Small intestine (tissue), 7 donors: ENCODE measurements at regions not wholly inside any gene's neighbourhood (a gene's known extent, or its start where the extent isn't known, plus 50 kb on each side); places are given as distances from the start of the nearest gene placed in this dataset.
A peak's percentile ranks its signal among the peaks of the same experiment; 100 is the strongest.
"Not testable (repeated sequence)": the region's sequence is repeated elsewhere in the genome, so short reads cannot be mapped to it uniquely, and the experiment has no call there.

ENCODE experiments used
- DNase-seq, 2 donors: peaks; one replicate each; pipeline versions ENCODE4 v3.0.0 to v3.0.0-alpha.2; 2013
- FAIRE-seq: peaks from 2 replicates; lab custom pipeline; 2012; peaks lifted over from hg19 to GRCh38; lab: Jason Lieb, UNC
- H3K27ac ChIP-seq, 3 donors: one replicate each; pipeline ENCODE4 v1.5.1; 2013; ENCODE audit warnings: low read length in 2 of 3, mild to moderate bottlenecking in 2 of 3, control low read depth in 1 of 3, inconsistent platforms in 1 of 3, low read depth in 1 of 3, moderate library complexity in 1 of 3
- H3K27me3 ChIP-seq, 3 donors: one replicate each; pipeline ENCODE4 v1.6.1; 2013; ENCODE audit warnings: low read length in 3 of 3, inconsistent platforms in 1 of 3; ENCODE audit not compliant: control insufficient read depth in 3 of 3, insufficient read depth in 3 of 3
- H3K36me3 ChIP-seq, 3 donors: one replicate each; pipeline ENCODE4 v1.6.1; 2013; ENCODE audit warnings: low read length in 3 of 3, inconsistent platforms in 1 of 3, low read depth in 1 of 3, mild to moderate bottlenecking in 1 of 3, moderate library complexity in 1 of 3; ENCODE audit not compliant: control insufficient read depth in 3 of 3, insufficient read depth in 2 of 3
- H3K4me1 ChIP-seq, 3 donors: one replicate each; pipeline ENCODE4 v1.6.1; 2013; ENCODE audit warnings: low read length in 2 of 3, inconsistent platforms in 1 of 3, low read depth in 1 of 3, mild to moderate bottlenecking in 1 of 3, moderate library complexity in 1 of 3; ENCODE audit not compliant: control insufficient read depth in 3 of 3, insufficient read depth in 2 of 3
- H3K4me3 ChIP-seq, 3 donors: one replicate each; pipeline ENCODE4 v1.5.1; 2013; ENCODE audit warnings: low read length in 3 of 3, control low read depth in 1 of 3, inconsistent platforms in 1 of 3, low read depth in 1 of 3, mild to moderate bottlenecking in 1 of 3, moderate library complexity in 1 of 3
- H3K9me3 ChIP-seq, 2 donors: one replicate each; pipeline ENCODE4 v1.6.1; 2013; ENCODE audit warnings: low read depth in 1 of 2, low read length in 1 of 2; ENCODE audit not compliant: control insufficient read depth in 2 of 2, insufficient read depth in 1 of 2
- WGBS, 3 donors: extraction: QIAGEN DNeasy Blood & Tissue Kit; methylation state at CpG; one replicate each; pipeline ENCODE4 v1.1.7; 2013; 5-methylcytosine and 5-hydroxymethylcytosine counted together
- donor health status: healthy with polysubstance abuse.
- donor health status: control.
- donor health status: control.
- donor health status: Bipolar disorder and iron deficiency.
- donor health status: healthy.

DNA sequence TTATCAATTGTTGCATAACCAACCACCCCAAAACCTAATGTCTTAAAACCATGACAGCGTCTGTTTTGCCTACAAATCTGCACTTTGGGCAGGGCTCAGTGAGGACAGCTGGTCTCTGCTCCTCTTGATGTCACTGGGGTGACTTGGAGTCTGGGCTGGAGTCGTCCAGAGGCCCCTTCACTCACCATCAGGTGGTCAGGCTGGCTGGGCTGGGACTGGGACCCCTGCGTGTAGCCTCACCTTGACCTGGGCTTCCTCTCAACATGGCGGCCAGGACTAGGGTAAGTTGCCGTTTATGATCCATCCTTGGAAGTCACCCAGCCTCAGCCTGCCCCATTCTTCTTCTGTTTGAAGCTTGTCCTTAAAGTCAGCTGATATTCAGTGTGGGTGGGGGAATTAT lies 116.8 kb upstream of the NKX1-1 start:
- no peak overlapping the region for H3K4me3 ChIP-seq
- DNase-seq (no peak), FAIRE-seq (no peak)
- 83 to 85% (median 84%) methylated on average over 5 of the region's 5 CpGs for WGBS, 3 donors
- H3K9me3 ChIP-seq: peaks cover 0 to 30% of the 10 kb centered on the region in 2 donors
- H3K27me3 ChIP-seq: peaks cover 0 to 10% (median 10%) of the 10 kb centered on the region in 3 donors
- H3K27ac ChIP-seq: no peak overlapping the region
- H3K36me3 ChIP-seq: no peaks in the 10 kb centered on the region
- no peaks in the 10 kb centered on the region for H3K4me1 ChIP-seq

DNA sequence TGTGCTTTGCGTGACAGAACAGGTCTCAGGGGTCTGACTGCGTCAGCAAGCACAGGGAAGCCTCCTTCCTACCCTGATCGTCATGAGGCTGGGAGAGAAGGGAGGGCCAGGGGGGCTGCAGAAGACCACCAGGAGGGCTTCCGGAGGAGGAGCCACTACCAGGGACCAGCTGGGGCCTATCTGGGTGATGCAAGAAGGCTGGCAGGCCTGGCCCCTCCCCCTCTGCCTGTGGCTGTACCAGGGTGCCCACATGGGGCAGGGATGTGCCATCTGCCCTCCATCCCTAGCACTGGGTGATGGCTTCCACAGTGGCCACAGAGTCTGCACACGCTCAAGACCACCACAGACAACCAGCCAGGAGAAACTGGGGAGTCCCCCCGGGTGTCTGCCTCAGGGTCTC lies 116.4 kb upstream of the NKX1-1 start:
- Histone ChIP-seq H3K4me1 (no peaks in the 10 kb centered on the region), H3K27ac (no peak overlapping the region), H3K4me3 (no peak overlapping the region), H3K9me3 (peaks cover 0 to 30% of the 10 kb centered on the region in 2 donors), H3K36me3 (no peaks in the 10 kb centered on the region), H3K27me3 (peaks cover 0 to 10% (median 10%) of the 10 kb centered on the region in 3 donors)
- FAIRE-seq (no peak), DNase-seq (no peak)
- 76 to 94% (median 88%) methylated on average over 6 of the region's 6 CpGs for WGBS, 3 donors

DNA sequence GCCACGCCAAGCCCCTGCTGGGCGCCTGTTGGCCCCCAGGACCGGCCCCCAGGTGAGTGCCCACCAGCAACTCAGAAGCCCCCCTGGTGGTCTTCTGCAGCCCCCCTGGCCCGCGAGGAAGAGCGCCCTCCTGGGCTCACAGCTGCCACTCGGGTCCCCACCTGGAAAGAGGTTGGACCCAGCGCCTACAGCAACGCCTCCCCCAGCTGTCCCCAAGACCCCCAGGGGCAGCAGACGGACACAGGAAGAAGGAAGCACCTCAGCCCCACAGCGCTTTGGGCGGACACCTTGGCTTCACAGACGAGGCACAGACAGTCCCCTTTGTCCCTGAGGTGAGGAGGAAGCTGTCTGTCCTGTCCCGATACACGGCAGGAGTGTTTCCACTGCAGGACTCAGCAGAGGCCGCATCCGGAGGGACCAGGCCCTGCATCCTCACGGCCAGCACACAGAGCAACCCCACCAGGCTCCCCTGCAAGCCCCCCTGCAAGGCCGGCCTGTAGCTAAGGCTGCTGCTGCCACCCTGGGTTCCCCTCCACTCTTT lies 115.6 kb upstream of the NKX1-1 start:
- peaks cover 0 to 30% of the 10 kb centered on the region in 2 donors for H3K9me3 ChIP-seq
- H3K27ac ChIP-seq: no peak overlapping the region
- no peak for FAIRE-seq
- DNase-seq: no peak
- no peak overlapping the region for H3K4me3 ChIP-seq
- peaks cover 0 to 15% (median 12%) of the 10 kb centered on the region in 3 donors for H3K27me3 ChIP-seq
- no peaks in the 10 kb centered on the region for H3K4me1 ChIP-seq
- no peaks in the 10 kb centered on the region for H3K36me3 ChIP-seq
- 79 to 85% (median 84%) methylated on average over 19 of the region's 19 CpGs for WGBS, 3 donors

GRCh38 chr4:1520795-1521576 lies 114.7 kb upstream of the NKX1-1 start:
- Histone ChIP-seq H3K4me3 (peak overlapping the region in 2 of 3 donors; percentile 1 to 3), H3K27me3 (peaks cover 0 to 19% (median 12%) of the 10 kb centered on the region in 3 donors), H3K9me3 (peaks cover 0 to 30% of the 10 kb centered on the region in 2 donors)
- not testable (repeated sequence) for H3K36me3 ChIP-seq, H3K4me1 ChIP-seq, FAIRE-seq, H3K27ac ChIP-seq
- 3 to 23% (median 6%) methylated on average over 36 to 65 of the region's 79 CpGs for WGBS, 3 donors
- DNase-seq: peak; percentile 33 to 65

DNA sequence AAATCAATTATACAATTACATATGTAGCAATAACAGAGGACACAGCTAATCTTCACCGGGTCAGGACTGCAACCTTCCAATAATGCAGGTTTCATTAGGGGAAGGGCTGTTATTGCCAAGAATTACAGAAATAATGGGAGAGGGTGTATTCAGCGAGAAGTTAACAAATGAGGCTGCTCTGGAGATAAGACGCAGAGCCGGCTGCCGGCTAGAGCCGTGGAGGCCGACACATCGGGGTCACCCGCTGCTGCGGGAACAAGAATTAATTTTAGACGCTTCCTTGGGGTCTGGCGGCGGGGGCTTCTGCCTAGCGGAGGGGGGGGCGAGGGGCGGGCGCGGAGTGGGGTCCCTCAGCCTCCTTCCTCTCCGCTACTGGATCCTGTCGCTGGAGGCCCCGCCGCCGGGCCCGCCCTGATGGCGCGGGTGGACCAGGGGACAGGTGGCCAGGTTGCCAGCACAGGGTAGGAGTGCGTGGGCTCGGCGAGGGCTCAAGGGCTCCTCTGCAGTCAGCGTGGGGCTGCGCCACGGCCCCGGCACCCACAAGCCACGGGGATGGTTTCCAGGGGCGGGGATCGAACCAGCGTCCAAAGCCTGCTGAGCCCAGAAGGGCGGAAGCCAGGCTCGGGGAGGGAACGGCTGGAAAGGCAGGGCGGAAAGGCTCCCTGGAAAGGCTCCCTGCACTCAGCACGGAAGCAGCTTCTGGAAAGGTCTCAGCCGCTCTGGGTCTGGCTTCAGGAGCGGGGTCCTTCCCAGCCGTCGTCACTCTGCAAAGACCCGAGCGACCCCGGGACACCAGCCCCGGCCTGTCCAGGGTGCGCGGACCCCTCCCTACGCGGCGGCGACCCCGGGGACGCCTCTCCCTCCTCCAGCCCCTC lies 113.8 kb upstream of the NKX1-1 start:
- FAIRE-seq: no peak

GRCh38 chr4:1518997-1519700 lies 112.9 kb upstream of the NKX1-1 start:
- Histone ChIP-seq H3K36me3 (no peaks in the 10 kb centered on the region), H3K27ac (no peak overlapping the region), H3K4me3 (no peak overlapping the region), H3K9me3 (peaks cover 0 to 14% of the 10 kb centered on the region in 2 donors), H3K27me3 (peaks cover 0 to 24% (median 12%) of the 10 kb centered on the region in 3 donors), H3K4me1 (no peaks in the 10 kb centered on the region)
- FAIRE-seq (no peak), DNase-seq (no peak)
- WGBS, 3 donors: 78 to 81% (median 80%) methylated on average over 15 to 20 of the region's 20 CpGs

More for the DNA sequence above, 113.8 kb upstream of the NKX1-1 start:
- H3K4me3 ChIP-seq: no peak overlapping the region
- peaks cover 0 to 24% (median 12%) of the 10 kb centered on the region in 3 donors for H3K27me3 ChIP-seq
- no peak overlapping the region for H3K27ac ChIP-seq
- peak in 1 of 2 donors; percentile 12 for DNase-seq
- WGBS, 3 donors: 49 to 72% (median 54%) methylated on average over 45 to 58 of the region's 58 CpGs
- peaks cover 0 to 21% of the 10 kb centered on the region in 2 donors for H3K9me3 ChIP-seq
- no peaks in the 10 kb centered on the region for H3K4me1 ChIP-seq
- no peaks in the 10 kb centered on the region for H3K36me3 ChIP-seq

DNA sequence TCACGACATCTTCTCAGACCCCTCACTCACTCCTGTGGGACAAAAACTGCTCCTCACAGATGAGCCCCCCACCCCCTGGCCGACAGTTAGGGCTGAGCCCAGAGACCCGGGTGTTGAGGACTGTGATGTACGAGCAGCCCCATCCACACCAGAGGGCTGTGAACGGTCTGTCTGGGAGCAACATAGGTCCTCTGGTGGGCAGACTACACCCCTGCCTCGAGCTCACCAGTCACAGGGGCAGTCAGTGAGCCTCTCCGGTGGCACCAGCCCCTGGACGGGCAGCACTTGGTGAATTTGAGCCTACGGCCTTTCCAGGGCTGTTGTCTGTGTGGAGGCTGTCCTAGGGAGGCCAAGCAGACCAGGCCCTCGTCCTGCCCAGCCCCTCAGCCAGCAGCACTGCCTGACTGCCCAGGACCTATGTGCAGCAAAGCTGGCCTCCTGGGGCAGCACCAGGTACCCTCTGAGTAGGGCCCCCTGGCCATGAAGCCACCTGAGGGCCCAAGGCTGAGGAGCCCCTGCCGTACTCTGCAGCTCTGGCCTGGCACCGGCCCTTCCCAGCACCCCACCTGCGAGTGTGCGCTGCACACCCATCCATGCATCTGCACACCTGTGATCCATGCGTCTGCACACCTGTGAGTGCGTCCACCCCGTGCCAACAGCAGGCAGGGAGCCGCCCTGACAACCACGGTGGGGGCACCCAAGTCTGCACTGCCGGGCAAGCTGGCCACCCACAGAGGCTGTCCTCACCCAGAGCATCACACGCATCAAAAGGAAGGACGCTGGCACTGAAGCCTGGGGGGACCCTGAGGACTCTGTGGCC lies 111.6 kb upstream of the NKX1-1 start:
- Histone ChIP-seq H3K4me3 (no peak overlapping the region), H3K36me3 (no peaks in the 10 kb centered on the region), H3K27ac (no peak overlapping the region), H3K27me3 (peaks cover 0 to 28% (median 4%) of the 10 kb centered on the region in 3 donors), H3K9me3 (peaks cover 0 to 5% of the 10 kb centered on the region in 2 donors), H3K4me1 (no peaks in the 10 kb centered on the region)
- FAIRE-seq: no peak
- DNase-seq: no peak
- 77 to 83% (median 79%) methylated on average over 22 of the region's 22 CpGs for WGBS, 3 donors
